ENCODE measurements at regions not wholly inside any gene's neighbourhood (a gene's known extent, or its start where the extent isn't known, plus 50 kb on each side); places are given as distances from the start of the nearest gene placed in this dataset.

GRCh38 chr1:18574754-18575153 lies 55.9 kb upstream of the PAX7 start:
- no peak overlapping the region for H3K4me3 ChIP-seq (ENCODE audit: insufficient read depth, low read depth, low read length)
- no peaks in the 10 kb centered on the region for H3K9me1 ChIP-seq (ENCODE audit: insufficient read depth, low read length)
- H3K27ac ChIP-seq (ENCODE audit: insufficient read depth, low read length) = no peak overlapping the region
- no peak overlapping the region for H3K4ac ChIP-seq (ENCODE audit: low read depth, low read length)
- H2AFZ ChIP-seq (replicated peaks; ENCODE audit: low read length, poor library complexity) = no peak overlapping the region
- POLR2A ChIA-PET (ENCODE audit: unreplicated experiment) = no interaction called here
- H3K9me3 ChIP-seq (ENCODE audit: control insufficient read depth, insufficient read depth, low read length) = no peaks in the 10 kb centered on the region
- ATAC-seq (ENCODE audit: low read depth) = no peak
- no peak overlapping the region for H3K56ac ChIP-seq (ENCODE audit: extremely low read depth, insufficient read depth, low read length)
- BruUV-seq (replicated peaks) = no TSS peak
- in situ Hi-C loops (cut with MboI; ENCODE audit: low sequenced_read_pairs) (loop anchor here (10.0 kb wide), 1 partner anchor 920 kb away; no protein-coding TSS in a partner anchor), dilution Hi-C loops (cut with HindIII; ENCODE audit: low sequenced_read_pairs, unreplicated experiment) (no loop called here), intact Hi-C loops (cut with micrococcal nuclease) (loop anchor here (2.0 to 5.0 kb wide), 3 partner anchors 652 to 1080 kb away; no protein-coding TSS in a partner anchor)
- TF ChIP-seq MAZ (IDR thresholded peaks at IDR 0.05; ENCODE audit: borderline replicate concordance, low read depth, low read length) (no peak), MAFK (IDR thresholded peaks at IDR 0.05; ENCODE audit: low read depth, low read length) (no peak), RFX5 (IDR thresholded peaks at IDR 0.05; ENCODE audit: low read depth, low read length) (no peak), CEBPB (IDR thresholded peaks at IDR 0.05; ENCODE audit: low read depth, low read length) (no peak), MXI1 (IDR thresholded peaks at IDR 0.05; ENCODE audit: borderline replicate concordance, low read depth, low read length) (no peak), NFE2L2 (IDR thresholded peaks at IDR 0.05; ENCODE audit: low read depth, low read length) (no peak), USF2 (IDR thresholded peaks at IDR 0.05; ENCODE audit: low read depth, low read length) (no peak)
- H3K9ac ChIP-seq (ENCODE audit: low read depth, low read length) = no peak overlapping the region
- WGBS, 2 experiments (ENCODE audit: extremely low coverage in 2 of 2, insufficient read length in 1 of 2) = no CpG with 5 or more reads among the region's 5 CpGs
- CTCF ChIA-PET = interaction anchor here (0.5 kb wide), 1 partner anchor 301 kb away, joined by 3 read pairs; no protein-coding TSS in a partner anchor
- H2BK5ac ChIP-seq (ENCODE audit: low read depth, low read length, poor library complexity, severe bottlenecking) = no peak overlapping the region
- no peak overlapping the region for H3K18ac ChIP-seq (ENCODE audit: low read depth, low read length)
- no peaks in the 10 kb centered on the region for H3K4me1 ChIP-seq (ENCODE audit: control insufficient read depth, insufficient read depth, low read length)
- H4K20me1 ChIP-seq (ENCODE audit: insufficient read depth, low read length) = no peaks in the 10 kb centered on the region
- H3K23ac ChIP-seq (ENCODE audit: low read depth, low read length) = no peak overlapping the region
- no peak overlapping the region for H3K4me2 ChIP-seq (ENCODE audit: low read depth, low read length)
- H3K14ac ChIP-seq (replicated peaks; ENCODE audit: low read depth, low read length) = no peak overlapping the region
- no peak overlapping the region for H2AK9ac ChIP-seq (replicated peaks; ENCODE audit: low read depth, low read length, poor library complexity)
- no peak overlapping the region for H4K8ac ChIP-seq (ENCODE audit: low read depth in 2 of 2, low read length in 2 of 2)
- H4K5ac ChIP-seq (ENCODE audit: low read depth, low read length) = no peak overlapping the region
- H3K27me3 ChIP-seq (ENCODE audit: control insufficient read depth, insufficient read depth, low read length) = no peaks in the 10 kb centered on the region; the same call in 1 of the 2 replicates
- no peak overlapping the region for H2BK20ac ChIP-seq (ENCODE audit: low read depth, low read length)
- no peak overlapping the region for H2AK5ac ChIP-seq (ENCODE audit: low read depth, low read length)
- no peaks in the 10 kb centered on the region for H3K36me3 ChIP-seq (ENCODE audit: control insufficient read depth, insufficient read depth, low read length)
- H2BK120ac ChIP-seq (ENCODE audit: low read depth, low read length) = no peak overlapping the region
- no peak for DNase-seq
- no peaks in the 10 kb centered on the region for H3K79me1 ChIP-seq (ENCODE audit: low read depth in 1 of 2, low read length in 2 of 2)
- no peak overlapping the region for H2BK15ac ChIP-seq (ENCODE audit: low read depth, low read length)
- H4K91ac ChIP-seq (ENCODE audit: insufficient read depth, low read depth, low read length) = no peak overlapping the region
